ENCODE measurements at regions not wholly inside any gene's neighbourhood (a gene's known extent, or its start where the extent isn't known, plus 50 kb on each side); places are given as distances from the start of the nearest gene placed in this dataset.

DNA sequence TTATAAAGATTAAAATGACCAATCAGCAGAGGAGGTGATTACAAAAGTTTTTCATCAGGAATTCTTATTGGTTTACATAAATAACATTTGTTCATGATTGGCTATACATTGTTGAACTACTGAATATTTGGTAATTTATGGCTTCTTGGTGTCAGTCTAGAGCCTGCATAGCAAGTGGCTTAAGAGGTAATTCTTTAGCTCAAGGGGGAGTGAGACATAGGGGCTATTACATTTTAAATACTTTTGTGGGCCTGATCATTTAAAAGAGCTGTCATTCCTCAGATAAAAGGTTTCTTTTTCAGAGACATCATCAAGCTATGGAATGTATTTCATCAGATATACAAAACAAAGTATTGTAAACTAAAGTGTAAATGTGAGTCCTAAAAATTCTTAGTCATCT lies 373.8 kb downstream of the EPHA4 start:
- H3K9me3 Mint-ChIP-seq (ENCODE audit: low read depth) = peaks cover 7% of the 10 kb centered on the region
- DNase-seq (ENCODE audit: low spot score, unreplicated experiment) = no peak
- H3K27me3 Mint-ChIP-seq = peaks cover 3% of the 10 kb centered on the region
- no peak overlapping the region for H3K27ac Mint-ChIP-seq
- TF ChIP-seq, protein P1, sequence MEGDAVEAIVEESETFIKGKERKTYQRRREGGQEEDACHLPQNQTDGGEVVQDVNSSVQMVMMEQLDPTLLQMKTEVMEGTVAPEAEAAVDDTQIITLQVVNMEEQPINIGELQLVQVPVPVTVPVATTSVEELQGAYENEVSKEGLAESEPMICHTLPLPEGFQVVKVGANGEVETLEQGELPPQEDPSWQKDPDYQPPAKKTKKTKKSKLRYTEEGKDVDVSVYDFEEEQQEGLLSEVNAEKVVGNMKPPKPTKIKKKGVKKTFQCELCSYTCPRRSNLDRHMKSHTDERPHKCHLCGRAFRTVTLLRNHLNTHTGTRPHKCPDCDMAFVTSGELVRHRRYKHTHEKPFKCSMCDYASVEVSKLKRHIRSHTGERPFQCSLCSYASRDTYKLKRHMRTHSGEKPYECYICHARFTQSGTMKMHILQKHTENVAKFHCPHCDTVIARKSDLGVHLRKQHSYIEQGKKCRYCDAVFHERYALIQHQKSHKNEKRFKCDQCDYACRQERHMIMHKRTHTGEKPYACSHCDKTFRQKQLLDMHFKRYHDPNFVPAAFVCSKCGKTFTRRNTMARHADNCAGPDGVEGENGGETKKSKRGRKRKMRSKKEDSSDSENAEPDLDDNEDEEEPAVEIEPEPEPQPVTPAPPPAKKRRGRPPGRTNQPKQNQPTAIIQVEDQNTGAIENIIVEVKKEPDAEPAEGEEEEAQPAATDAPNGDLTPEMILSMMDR (IDR thresholded peaks at IDR 0.05; ENCODE audit: unreplicated experiment) = no peak
- no peaks in the 10 kb centered on the region for H3K36me3 Mint-ChIP-seq (ENCODE audit: insufficient read depth)
- peaks cover 21% of the 10 kb centered on the region for H3K4me1 Mint-ChIP-seq (ENCODE audit: low read depth)
- no peak overlapping the region for H3K4me3 Mint-ChIP-seq (ENCODE audit: low read depth)

DNA sequence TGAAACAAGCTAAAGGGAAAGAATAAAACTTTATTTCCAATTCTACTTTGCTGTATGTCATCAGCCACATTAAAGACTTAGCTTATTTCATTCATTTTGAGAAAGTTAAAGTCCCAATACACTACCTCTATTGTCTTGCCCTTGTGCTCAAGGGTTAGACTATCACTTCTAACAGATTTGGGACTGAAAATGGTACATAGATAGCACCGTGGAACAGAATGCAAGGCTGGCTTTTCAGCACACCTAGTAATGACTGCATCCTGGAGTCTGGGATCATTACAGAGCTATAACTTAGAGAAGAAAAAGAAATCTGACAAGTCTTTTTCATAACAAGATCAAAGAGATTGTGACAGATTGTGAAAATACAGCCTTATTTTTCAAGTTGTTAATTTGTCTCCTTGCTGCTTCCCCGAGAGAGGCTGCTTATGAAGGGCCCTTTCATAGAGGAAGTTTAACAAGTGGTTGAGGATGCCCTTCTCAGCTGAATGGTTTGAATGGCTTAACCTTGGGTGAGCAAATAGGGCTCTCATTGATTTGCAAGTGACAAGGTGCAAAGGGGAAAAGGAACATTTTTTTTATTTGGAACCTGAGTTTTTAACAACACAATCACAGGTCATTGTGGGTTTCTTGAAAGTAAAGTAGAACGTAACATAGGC lies 371.8 kb downstream of the EPHA4 start:
- no peak for DNase-seq (ENCODE audit: low spot score, unreplicated experiment)
- Mint-ChIP-seq H3K9me3 (ENCODE audit: low read depth) (peaks cover 3% of the 10 kb centered on the region), H3K4me3 (ENCODE audit: low read depth) (no peak overlapping the region), H3K27me3 (peaks cover 3% of the 10 kb centered on the region), H3K27ac (no peak overlapping the region), H3K4me1 (ENCODE audit: low read depth) (peaks cover 33% of the 10 kb centered on the region), H3K36me3 (ENCODE audit: insufficient read depth) (no peaks in the 10 kb centered on the region)
- TF ChIP-seq, protein P1 (IDR thresholded peaks at IDR 0.05; ENCODE audit: unreplicated experiment) = no peak

- H3K4me3 Mint-ChIP-seq (ENCODE audit: low read depth) = no peak overlapping the region
- H3K9me3 Mint-ChIP-seq (ENCODE audit: low read depth) = no peaks in the 10 kb centered on the region
- TF ChIP-seq, protein P1 (IDR thresholded peaks at IDR 0.05; ENCODE audit: unreplicated experiment) = no peak
- no peak for DNase-seq (ENCODE audit: low spot score, unreplicated experiment)
- no peaks in the 10 kb centered on the region for H3K36me3 Mint-ChIP-seq (ENCODE audit: insufficient read depth)
- no peaks in the 10 kb centered on the region for H3K27me3 Mint-ChIP-seq
- no peak overlapping the region for H3K27ac Mint-ChIP-seq
- H3K4me1 Mint-ChIP-seq (ENCODE audit: low read depth) = peaks cover 35% of the 10 kb centered on the region
Measured at GRCh38 chr2:221202431-221202830, 369.7 kb downstream of the EPHA4 start.

GRCh38 chr2:221203125-221203524 lies 369.0 kb downstream of the EPHA4 start:
- TF ChIP-seq, protein P1 (IDR thresholded peaks at IDR 0.05; ENCODE audit: unreplicated experiment) = no peak
- Mint-ChIP-seq H3K9me3 (ENCODE audit: low read depth) (no peaks in the 10 kb centered on the region), H3K27me3 (peaks cover 3% of the 10 kb centered on the region), H3K36me3 (ENCODE audit: insufficient read depth) (no peaks in the 10 kb centered on the region), H3K4me3 (ENCODE audit: low read depth) (no peak overlapping the region), H3K27ac (no peak overlapping the region), H3K4me1 (ENCODE audit: low read depth) (peaks cover 35% of the 10 kb centered on the region)
- DNase-seq (ENCODE audit: low spot score, unreplicated experiment) = no peak

DNA sequence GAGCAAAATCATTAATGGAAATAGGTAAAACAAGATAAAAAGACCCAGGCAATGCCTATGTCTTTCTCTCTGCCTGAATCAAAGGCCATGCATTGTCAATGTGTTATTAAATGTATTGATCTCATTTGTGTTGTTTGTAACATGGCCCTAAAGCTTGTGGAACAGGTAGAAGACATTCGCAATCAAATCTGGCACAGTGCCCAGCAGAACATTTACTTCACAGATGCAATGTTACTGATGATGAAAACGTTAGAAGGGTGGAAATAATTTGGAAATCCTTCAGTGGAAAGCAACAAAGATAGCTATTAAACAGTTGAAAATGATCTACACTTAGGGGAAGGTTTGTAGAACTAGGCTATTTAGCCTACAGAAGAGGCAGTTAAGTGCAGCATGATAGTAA lies 368.2 kb downstream of the EPHA4 start:
- Mint-ChIP-seq H3K36me3 (ENCODE audit: insufficient read depth) (no peaks in the 10 kb centered on the region), H3K9me3 (ENCODE audit: low read depth) (no peaks in the 10 kb centered on the region), H3K27ac (no peak overlapping the region), H3K4me3 (ENCODE audit: low read depth) (no peak overlapping the region), H3K4me1 (ENCODE audit: low read depth) (peaks cover 35% of the 10 kb centered on the region), H3K27me3 (peaks cover 3% of the 10 kb centered on the region)
- no peak for DNase-seq (ENCODE audit: low spot score, unreplicated experiment)
- TF ChIP-seq, protein P1 (IDR thresholded peaks at IDR 0.05; ENCODE audit: unreplicated experiment) = no peak
